Progenitor cell of endocrine pancreas (in vitro differentiated cells): ENCODE measurements at regions not wholly inside any gene's neighbourhood (a gene's known extent, or its start where the extent isn't known, plus 50 kb on each side); places are given as distances from the start of the nearest gene placed in this dataset.

Source experiments
- DNase-seq: peaks from one replicate; pipeline ENCODE4 v3.0.0; 2021; ENCODE audit warnings: low spot score; ENCODE audit not compliant: unreplicated experiment
- H3K27ac Mint-ChIP-seq: 2 replicates; pipeline ENCODE4 v1.8.0; 2021; ENCODE audit warnings: mild to moderate bottlenecking, moderate library complexity, mixed read lengths
- H3K27me3 Mint-ChIP-seq: 2 replicates; pipeline ENCODE4 v1.8.0; 2021; ENCODE audit warnings: mixed read lengths
- H3K36me3 Mint-ChIP-seq: 2 replicates; pipeline ENCODE4 v1.8.0; 2022; ENCODE audit warnings: mixed read lengths; ENCODE audit not compliant: insufficient read depth
- H3K4me1 Mint-ChIP-seq: 2 replicates; pipeline ENCODE4 v1.8.0; 2021; ENCODE audit warnings: low read depth, mixed read lengths
- H3K4me3 Mint-ChIP-seq: 2 replicates; pipeline ENCODE4 v1.8.0; 2021; ENCODE audit warnings: low read depth, mild to moderate bottlenecking, moderate library complexity, mixed read lengths
- H3K9me3 Mint-ChIP-seq: 2 replicates; pipeline ENCODE4 v1.8.0; 2021; ENCODE audit warnings: low read depth, mixed read lengths
- TF ChIP-seq, protein P1 (sequence below): fragments of 200-600 bp; sonication (generic); IDR thresholded peaks from one replicate; pipeline ENCODE4 v1.5.0; 2021; ENCODE audit warnings: antibody characterized with exemption, mild to moderate bottlenecking; ENCODE audit not compliant: unreplicated experiment

DNA sequence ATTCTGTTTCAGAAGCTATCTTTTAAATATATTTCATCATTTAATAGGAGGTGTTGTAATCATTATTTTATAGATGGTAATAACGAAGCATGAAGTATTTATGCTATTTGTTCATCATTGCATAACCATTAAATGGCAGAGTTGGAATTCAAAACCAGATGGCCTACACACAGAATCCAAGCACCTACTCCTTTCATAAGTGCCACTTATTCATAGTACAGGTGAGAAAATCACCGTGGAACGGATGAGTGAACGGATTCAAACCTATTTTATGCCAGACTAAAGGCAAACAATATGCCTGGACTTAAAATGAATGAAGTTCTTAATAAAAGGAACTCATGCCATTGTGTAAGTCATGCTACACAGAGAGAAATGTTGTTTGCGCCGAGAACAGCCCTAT is 397.9 kb upstream of the ADGRB3 start:
- H3K4me1 Mint-ChIP-seq = no peaks in the 10 kb centered on the region
- no peaks in the 10 kb centered on the region for H3K9me3 Mint-ChIP-seq
- no peaks in the 10 kb centered on the region for H3K36me3 Mint-ChIP-seq
- DNase-seq = no peak
- no peak overlapping the region for H3K27ac Mint-ChIP-seq
- no peaks in the 10 kb centered on the region for H3K27me3 Mint-ChIP-seq
- TF ChIP-seq, protein P1, sequence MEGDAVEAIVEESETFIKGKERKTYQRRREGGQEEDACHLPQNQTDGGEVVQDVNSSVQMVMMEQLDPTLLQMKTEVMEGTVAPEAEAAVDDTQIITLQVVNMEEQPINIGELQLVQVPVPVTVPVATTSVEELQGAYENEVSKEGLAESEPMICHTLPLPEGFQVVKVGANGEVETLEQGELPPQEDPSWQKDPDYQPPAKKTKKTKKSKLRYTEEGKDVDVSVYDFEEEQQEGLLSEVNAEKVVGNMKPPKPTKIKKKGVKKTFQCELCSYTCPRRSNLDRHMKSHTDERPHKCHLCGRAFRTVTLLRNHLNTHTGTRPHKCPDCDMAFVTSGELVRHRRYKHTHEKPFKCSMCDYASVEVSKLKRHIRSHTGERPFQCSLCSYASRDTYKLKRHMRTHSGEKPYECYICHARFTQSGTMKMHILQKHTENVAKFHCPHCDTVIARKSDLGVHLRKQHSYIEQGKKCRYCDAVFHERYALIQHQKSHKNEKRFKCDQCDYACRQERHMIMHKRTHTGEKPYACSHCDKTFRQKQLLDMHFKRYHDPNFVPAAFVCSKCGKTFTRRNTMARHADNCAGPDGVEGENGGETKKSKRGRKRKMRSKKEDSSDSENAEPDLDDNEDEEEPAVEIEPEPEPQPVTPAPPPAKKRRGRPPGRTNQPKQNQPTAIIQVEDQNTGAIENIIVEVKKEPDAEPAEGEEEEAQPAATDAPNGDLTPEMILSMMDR = no peak
- no peak overlapping the region for H3K4me3 Mint-ChIP-seq

DNA sequence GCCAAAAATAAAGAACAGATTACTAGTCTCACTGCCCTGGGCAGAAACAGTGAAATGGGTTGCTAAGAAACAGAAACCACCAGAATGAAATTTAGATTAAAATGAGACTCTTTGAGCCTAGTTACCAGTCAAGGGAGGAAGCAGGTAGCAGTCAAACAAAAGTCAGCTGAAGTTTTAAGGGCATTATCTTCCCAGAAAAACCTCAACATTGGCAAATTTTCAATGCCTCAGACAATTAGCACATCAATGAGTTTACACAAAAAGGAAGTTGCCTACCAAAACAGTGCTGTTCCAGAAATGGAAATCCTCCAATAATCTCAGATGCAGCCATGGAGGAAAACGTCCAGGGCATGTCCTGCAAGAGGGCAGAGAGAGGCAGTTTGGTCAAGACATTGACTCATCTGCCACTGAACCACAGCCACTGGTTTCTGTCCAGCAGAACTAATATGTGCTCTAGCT is 399.7 kb upstream of the ADGRB3 start:
- DNase-seq = no peak
- Mint-ChIP-seq H3K4me1 (no peaks in the 10 kb centered on the region), H3K27ac (no peak overlapping the region), H3K9me3 (no peaks in the 10 kb centered on the region), H3K27me3 (no peaks in the 10 kb centered on the region), H3K36me3 (no peaks in the 10 kb centered on the region), H3K4me3 (no peak overlapping the region)
- TF ChIP-seq, protein P1 = no peak

DNA sequence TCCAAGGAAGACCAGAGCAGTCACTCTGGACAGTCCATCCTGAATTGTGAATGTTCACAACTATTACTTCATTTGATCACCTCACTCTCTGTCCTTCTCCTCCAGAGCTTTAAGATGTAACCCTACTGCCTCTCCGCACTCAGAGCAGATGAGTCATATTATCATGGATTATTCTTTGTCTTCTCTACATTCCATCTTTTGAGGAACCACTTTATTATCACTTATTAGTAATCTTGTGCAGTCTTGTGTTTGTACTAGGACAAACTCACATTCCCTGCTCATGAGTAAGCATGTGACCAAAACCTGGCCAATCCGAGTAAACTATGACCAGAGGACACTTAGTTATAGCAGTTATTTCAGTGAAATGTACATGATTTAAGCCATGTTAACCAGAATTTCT is 401.5 kb upstream of the ADGRB3 start:
- H3K27ac Mint-ChIP-seq = no peak overlapping the region

DNA sequence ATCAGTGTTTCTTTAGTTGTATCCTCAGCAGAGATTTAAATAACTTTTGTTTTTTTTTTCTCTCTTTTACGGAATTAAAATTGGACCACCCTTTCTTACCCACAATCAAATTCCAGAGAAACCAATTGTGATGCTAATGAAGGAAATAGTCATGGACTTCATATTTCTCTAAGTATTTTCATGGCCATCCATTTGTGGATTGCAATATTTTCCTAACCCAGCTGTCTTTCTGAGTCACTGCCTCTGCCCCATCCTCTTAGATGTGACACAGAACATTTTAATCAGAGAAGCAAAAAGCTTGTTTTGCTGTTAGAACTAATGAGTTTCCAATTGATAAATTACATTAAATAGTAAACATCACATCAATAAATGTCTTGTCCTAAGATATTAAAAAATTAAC is 405.5 kb upstream of the ADGRB3 start:
- TF ChIP-seq, protein P1 = no peak
- DNase-seq = no peak
- Mint-ChIP-seq H3K27ac (no peak overlapping the region), H3K4me1 (peaks cover 5% of the 10 kb centered on the region), H3K9me3 (no peaks in the 10 kb centered on the region), H3K36me3 (no peaks in the 10 kb centered on the region), H3K4me3 (no peak overlapping the region), H3K27me3 (peaks cover 2% of the 10 kb centered on the region)

More for the DNA sequence above, 401.5 kb upstream of the ADGRB3 start:
- Mint-ChIP-seq H3K4me3 (no peak overlapping the region), H3K9me3 (no peaks in the 10 kb centered on the region), H3K36me3 (no peaks in the 10 kb centered on the region), H3K4me1 (peaks cover 5% of the 10 kb centered on the region), H3K27me3 (no peaks in the 10 kb centered on the region)
- no peak for DNase-seq
- TF ChIP-seq, protein P1 = no peak

DNA sequence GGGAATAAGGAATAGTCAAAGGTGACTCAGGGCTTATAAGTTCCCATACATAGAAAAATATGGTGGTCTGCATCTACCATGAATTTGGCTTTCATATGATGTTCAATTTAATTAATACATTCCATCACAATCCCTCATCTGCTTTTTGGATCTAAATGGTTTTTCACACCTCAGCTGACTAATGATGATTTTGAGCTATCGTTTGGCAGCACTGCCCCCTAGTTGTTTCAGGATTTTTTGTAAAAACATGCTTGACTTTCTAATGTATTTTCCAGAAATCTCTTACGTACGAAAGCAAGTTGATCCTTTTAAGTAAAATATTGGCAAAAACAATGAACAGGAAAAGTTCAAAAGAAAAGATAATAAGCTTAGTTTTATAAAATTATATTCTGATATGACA is 408.6 kb upstream of the ADGRB3 start:
- H3K4me1 Mint-ChIP-seq = peaks cover 5% of the 10 kb centered on the region
- no peaks in the 10 kb centered on the region for H3K9me3 Mint-ChIP-seq
- TF ChIP-seq, protein P1 = peak; percentile 54
- H3K4me3 Mint-ChIP-seq = no peak overlapping the region
- no peak for DNase-seq
- H3K27me3 Mint-ChIP-seq = peaks cover 2% of the 10 kb centered on the region
- no peak overlapping the region for H3K27ac Mint-ChIP-seq
- no peaks in the 10 kb centered on the region for H3K36me3 Mint-ChIP-seq
